ENCODE measurements at regions not wholly inside any gene's neighbourhood (a gene's known extent, or its start where the extent isn't known, plus 50 kb on each side); places are given as distances from the start of the nearest gene placed in this dataset.

- DNase-seq = no peak
Observed at GRCh38 chr15:54707805-54708752, 488.7 kb downstream of the RSL24D1 start.

GRCh38 chr15:54687628-54688027 lies 509.1 kb downstream of the RSL24D1 start:
- DNase-seq = no peak
